ENCODE measurements at regions not wholly inside any gene's neighbourhood (a gene's known extent, or its start where the extent isn't known, plus 50 kb on each side); places are given as distances from the start of the nearest gene placed in this dataset.

- no peak for TF ChIP-seq REST (IDR thresholded peaks at IDR 0.05; ENCODE audit: low read depth)
- TF ChIP-seq CTCF (IDR thresholded peaks at IDR 0.05 in 2 of 3, conservative IDR thresholded peaks at IDR 0.05 in 1 of 3; ENCODE audit: borderline replicate concordance in 1 of 3, insufficient read depth in 1 of 3, low read depth in 2 of 3, low read length in 2 of 3) = no peak
- no peak for TF ChIP-seq YY1 (IDR thresholded peaks at IDR 0.05; ENCODE audit: extremely low read depth, insufficient replicate concordance, low read depth, low read length)
- TF ChIP-seq EZH2 (IDR thresholded peaks at IDR 0.05) = no peak
- no peak for TF ChIP-seq ZFX (IDR thresholded peaks at IDR 0.05)
- TF ChIP-seq POLR2A (IDR thresholded peaks at IDR 0.05; ENCODE audit: borderline replicate concordance, extremely low read depth, insufficient read depth, insufficient read length) = no peak
- no peak for TF ChIP-seq MAX (IDR thresholded peaks at IDR 0.05)
- no peak for TF ChIP-seq JUND (IDR thresholded peaks at IDR 0.05)
- TF ChIP-seq EGR1 (IDR thresholded peaks at IDR 0.05; ENCODE audit: low read depth) = no peak
- no peak for TF ChIP-seq ZNF274 (IDR thresholded peaks at IDR 0.05; ENCODE audit: low read depth, low read length)
- TF ChIP-seq POLR2AphosphoS5 (IDR thresholded peaks at IDR 0.05; ENCODE audit: low read depth, low read length) = no peak
- no peak for TF ChIP-seq EZH2phosphoT487 (IDR thresholded peaks at IDR 0.05; ENCODE audit: borderline replicate concordance)
Observed at GRCh38 chr1:201661823-201662359, 123.0 kb downstream of the NAV1 start.
